C4-2B (cell line): ENCODE measurements at regions not wholly inside any gene's neighbourhood (a gene's known extent, or its start where the extent isn't known, plus 50 kb on each side); places are given as distances from the start of the nearest gene placed in this dataset.

Source experiments
- ZFX ChIP-seq: fragments of 450-650 bp; IDR thresholded peaks from 2 replicates; pipeline ENCODE4 v1.6.1; 2017
- TF ChIP-seq, protein P1 (sequence below): fragments of 450-650 bp; conservative IDR thresholded peaks from 2 replicates; pipeline ENCODE4 v1.5.1; 2017; ENCODE audit warnings: mild to moderate bottlenecking

DNA sequence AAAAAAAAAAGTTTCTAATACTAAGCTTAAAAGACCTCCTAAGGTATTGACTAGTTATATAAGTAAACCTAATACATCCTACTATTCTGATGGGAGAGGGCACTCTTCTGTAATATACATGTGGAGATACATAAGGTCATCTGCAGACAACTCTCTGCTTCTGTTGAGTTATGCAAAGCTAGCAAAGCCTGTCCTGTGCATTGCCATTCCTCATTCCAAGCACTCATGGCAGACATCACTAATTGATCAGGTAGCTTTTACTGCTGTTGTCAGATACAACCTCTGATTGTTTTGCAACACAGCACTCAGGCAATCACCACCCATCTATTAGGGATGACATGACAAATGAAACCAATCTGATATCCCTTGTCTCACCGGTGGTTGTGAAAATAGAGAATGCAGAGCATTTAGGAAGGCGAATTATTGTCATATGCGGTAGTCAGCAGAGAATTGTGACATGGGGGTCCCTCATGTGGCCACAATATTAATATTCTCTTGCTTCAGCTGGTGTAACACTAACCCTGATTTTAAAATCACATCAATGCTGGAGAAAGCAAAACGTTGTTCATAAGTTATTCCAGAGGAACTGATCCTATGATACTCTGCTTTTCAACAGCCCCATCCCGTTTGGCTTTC lies 416.5 kb upstream of the GYPC start:
- TF ChIP-seq, protein P1, sequence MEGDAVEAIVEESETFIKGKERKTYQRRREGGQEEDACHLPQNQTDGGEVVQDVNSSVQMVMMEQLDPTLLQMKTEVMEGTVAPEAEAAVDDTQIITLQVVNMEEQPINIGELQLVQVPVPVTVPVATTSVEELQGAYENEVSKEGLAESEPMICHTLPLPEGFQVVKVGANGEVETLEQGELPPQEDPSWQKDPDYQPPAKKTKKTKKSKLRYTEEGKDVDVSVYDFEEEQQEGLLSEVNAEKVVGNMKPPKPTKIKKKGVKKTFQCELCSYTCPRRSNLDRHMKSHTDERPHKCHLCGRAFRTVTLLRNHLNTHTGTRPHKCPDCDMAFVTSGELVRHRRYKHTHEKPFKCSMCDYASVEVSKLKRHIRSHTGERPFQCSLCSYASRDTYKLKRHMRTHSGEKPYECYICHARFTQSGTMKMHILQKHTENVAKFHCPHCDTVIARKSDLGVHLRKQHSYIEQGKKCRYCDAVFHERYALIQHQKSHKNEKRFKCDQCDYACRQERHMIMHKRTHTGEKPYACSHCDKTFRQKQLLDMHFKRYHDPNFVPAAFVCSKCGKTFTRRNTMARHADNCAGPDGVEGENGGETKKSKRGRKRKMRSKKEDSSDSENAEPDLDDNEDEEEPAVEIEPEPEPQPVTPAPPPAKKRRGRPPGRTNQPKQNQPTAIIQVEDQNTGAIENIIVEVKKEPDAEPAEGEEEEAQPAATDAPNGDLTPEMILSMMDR = no peak
- no peak for TF ChIP-seq ZFX
